ENCODE measurements at regions not wholly inside any gene's neighbourhood (a gene's known extent, or its start where the extent isn't known, plus 50 kb on each side); places are given as distances from the start of the nearest gene placed in this dataset.

GRCh38 chr11:12315024-12315423 is 62.3 kb upstream of the PARVA start:
- DNase-seq, result no peak

GRCh38 chr11:12316432-12316831 is 60.9 kb upstream of the PARVA start:
- DNase-seq, result no peak

- DNase-seq, result peak; percentile 88
Measured at GRCh38 chr11:12318791-12319438, 58.5 kb upstream of the PARVA start.

GRCh38 chr11:12319461-12319951 is 57.9 kb upstream of the PARVA start:
- peak; percentile 95 for DNase-seq

- DNase-seq, result peak; percentile 6
Measured at GRCh38 chr11:12319988-12320387, 57.4 kb upstream of the PARVA start.

GRCh38 chr11:12321217-12321937 is 56.0 kb upstream of the PARVA start:
- no peak for DNase-seq

GRCh38 chr11:12324585-12324984 is 52.8 kb upstream of the PARVA start:
- DNase-seq, result no peak
